Transverse colon (tissue), 4 donors: ENCODE measurements at regions not wholly inside any gene's neighbourhood (a gene's known extent, or its start where the extent isn't known, plus 50 kb on each side); places are given as distances from the start of the nearest gene placed in this dataset.

Source experiments
- EP300 ChIP-seq: sonication (generic); formaldehyde crosslinking; IDR thresholded peaks from one replicate; pipeline ENCODE4 v1.6.1; 2017; ENCODE audit warnings: antibody characterized with exemption, low read depth
- POLR2A ChIP-seq: fragments of 450-650 bp; IDR thresholded peaks from one replicate; pipeline ENCODE4 v1.6.1; 2016; ENCODE audit warnings: antibody characterized with exemption, mild to moderate bottlenecking, moderate library complexity
- POLR2AphosphoS5 ChIP-seq, 3 donors: sonication (generic); formaldehyde crosslinking; IDR thresholded peaks; one replicate each; pipeline ENCODE4 v1.6.1; 2016; ENCODE audit warnings: antibody characterized with exemption in 3 of 3
- TF ChIP-seq, protein P1 (sequence below), 5 experiments: fragments of 200-600 bp in 3 of 5; fragments of 450-650 bp in 2 of 5; sonication (generic) in 3 of 5; IDR thresholded peaks; 1 replicate in 2 of 5; 2 replicates in 3 of 5; pipeline ENCODE4 v1.5.1; 2016 to 2017; ENCODE audit warnings: antibody characterized with exemption in 5 of 5, inconsistent platforms in 3 of 5, mild to moderate bottlenecking in 2 of 5, moderate library complexity in 1 of 5

DNA sequence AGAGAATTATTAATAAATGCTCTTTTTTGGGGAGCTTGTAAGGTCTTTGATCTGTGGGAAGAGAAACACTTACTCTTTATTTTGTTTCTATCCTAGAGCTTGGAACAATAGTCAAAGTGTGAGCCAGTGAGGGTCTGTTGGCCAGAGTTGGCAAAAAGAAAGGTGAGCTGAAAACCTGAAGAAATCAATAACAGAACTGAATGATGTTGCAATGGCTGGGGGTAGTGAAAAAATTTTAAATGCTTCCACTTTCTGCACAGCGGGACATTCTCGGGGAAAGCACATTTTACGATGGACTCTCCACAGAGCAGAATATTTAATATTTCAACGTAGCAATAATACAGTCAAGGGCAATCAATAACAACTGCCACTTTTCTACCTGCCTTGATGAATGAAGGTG is 78.9 kb downstream of the SKA1 start:
- TF ChIP-seq POLR2AphosphoS5 (IDR thresholded peaks at IDR 0.05) (no peak), EP300 (no peak), POLR2A (no peak)
- TF ChIP-seq, protein P1, sequence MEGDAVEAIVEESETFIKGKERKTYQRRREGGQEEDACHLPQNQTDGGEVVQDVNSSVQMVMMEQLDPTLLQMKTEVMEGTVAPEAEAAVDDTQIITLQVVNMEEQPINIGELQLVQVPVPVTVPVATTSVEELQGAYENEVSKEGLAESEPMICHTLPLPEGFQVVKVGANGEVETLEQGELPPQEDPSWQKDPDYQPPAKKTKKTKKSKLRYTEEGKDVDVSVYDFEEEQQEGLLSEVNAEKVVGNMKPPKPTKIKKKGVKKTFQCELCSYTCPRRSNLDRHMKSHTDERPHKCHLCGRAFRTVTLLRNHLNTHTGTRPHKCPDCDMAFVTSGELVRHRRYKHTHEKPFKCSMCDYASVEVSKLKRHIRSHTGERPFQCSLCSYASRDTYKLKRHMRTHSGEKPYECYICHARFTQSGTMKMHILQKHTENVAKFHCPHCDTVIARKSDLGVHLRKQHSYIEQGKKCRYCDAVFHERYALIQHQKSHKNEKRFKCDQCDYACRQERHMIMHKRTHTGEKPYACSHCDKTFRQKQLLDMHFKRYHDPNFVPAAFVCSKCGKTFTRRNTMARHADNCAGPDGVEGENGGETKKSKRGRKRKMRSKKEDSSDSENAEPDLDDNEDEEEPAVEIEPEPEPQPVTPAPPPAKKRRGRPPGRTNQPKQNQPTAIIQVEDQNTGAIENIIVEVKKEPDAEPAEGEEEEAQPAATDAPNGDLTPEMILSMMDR (IDR thresholded peaks at IDR 0.05) = no peak
